ENCODE measurements at regions not wholly inside any gene's neighbourhood (a gene's known extent, or its start where the extent isn't known, plus 50 kb on each side); places are given as distances from the start of the nearest gene placed in this dataset.

GRCh38 chr7:19991936-19992335 lies 218.5 kb upstream of the TMEM196 start:
- TF ChIP-seq CTCF (IDR thresholded peaks at IDR 0.05), result no peak
- no peak for TF ChIP-seq ZFX (IDR thresholded peaks at IDR 0.05; ENCODE audit: borderline replicate concordance)

All from 22Rv1 (cell line).